Left ventricle myocardium inferior (tissue), 1 donor: ENCODE measurements at regions not wholly inside any gene's neighbourhood (a gene's known extent, or its start where the extent isn't known, plus 50 kb on each side); places are given as distances from the start of the nearest gene placed in this dataset.

Experiments
- DNase-seq: peaks from one replicate; pipeline ENCODE4 v3.0.0-alpha.2; 2020
- H3K27ac ChIP-seq: fragments of 200-600 bp; replicated peaks from 2 replicates; pipeline ENCODE4 v1.8.0; 2021
- H3K27me3 ChIP-seq: fragments of 200-600 bp; 2 replicates; pipeline ENCODE4 v1.8.0; 2021; ENCODE audit warnings: low read depth
- H3K36me3 ChIP-seq: fragments of 200-600 bp; 2 replicates; pipeline ENCODE4 v1.8.0; 2021
- H3K4me1 ChIP-seq: fragments of 200-600 bp; 2 replicates; pipeline ENCODE4 v1.8.0; 2021
- H3K4me3 ChIP-seq: fragments of 200-600 bp; 2 replicates; pipeline ENCODE4 v1.8.0; 2021; ENCODE audit warnings: mild to moderate bottlenecking, moderate library complexity
- H3K9me3 ChIP-seq: fragments of 200-600 bp; replicated peaks from 2 replicates; pipeline ENCODE4 v1.8.0; 2021
- CTCF ChIP-seq: fragments of 200-600 bp; IDR thresholded peaks from 2 replicates; pipeline ENCODE4 v1.8.0; 2021; ENCODE audit warnings: antibody characterized with exemption, mild to moderate bottlenecking, borderline replicate concordance
- intact Hi-C: fragments of 100-400 bp; cut with micrococcal nuclease; formaldehyde crosslinking; loops from one replicate; pipeline ENCODE4 v1.11.0; 2022
- donor health status: DM: no; HTN: yes; CAD: no; lungs with severe emphysema.

- H3K27me3 ChIP-seq: peaks cover 40% of the 10 kb centered on the region
- H3K4me3 ChIP-seq: no peak overlapping the region
- H3K36me3 ChIP-seq: no peaks in the 10 kb centered on the region
- DNase-seq: no peak
- TF ChIP-seq CTCF: no peak
- peaks cover 9% of the 10 kb centered on the region for H3K4me1 ChIP-seq
- peak overlapping the region; percentile 69 for H3K27ac ChIP-seq
- H3K9me3 ChIP-seq: no peaks in the 10 kb centered on the region
- intact Hi-C loops: no loop called here
Measured at GRCh38 chr15:69810431-69811354, 287.0 kb downstream of the TLE3 start.

- H3K4me1 ChIP-seq: peaks cover 9% of the 10 kb centered on the region
- no peaks in the 10 kb centered on the region for H3K36me3 ChIP-seq
- H3K4me3 ChIP-seq: no peak overlapping the region
- H3K27me3 ChIP-seq: peaks cover 33% of the 10 kb centered on the region
- H3K27ac ChIP-seq: no peak overlapping the region
- H3K9me3 ChIP-seq: no peaks in the 10 kb centered on the region
- DNase-seq: no peak
- no peak for TF ChIP-seq CTCF
- intact Hi-C loops: no loop called here
Measured at GRCh38 chr15:69812861-69813261, 284.9 kb downstream of the TLE3 start.

GRCh38 chr15:69813881-69814280, 283.8 kb downstream of the TLE3 start:
- Histone ChIP-seq H3K4me1 (peaks cover 9% of the 10 kb centered on the region), H3K36me3 (no peaks in the 10 kb centered on the region), H3K27ac (no peak overlapping the region), H3K27me3 (peaks cover 43% of the 10 kb centered on the region), H3K9me3 (no peaks in the 10 kb centered on the region), H3K4me3 (no peak overlapping the region)
- DNase-seq: no peak
- TF ChIP-seq CTCF: no peak
- intact Hi-C loops: no loop called here

GRCh38 chr15:69814932-69815331, 282.8 kb downstream of the TLE3 start:
- Histone ChIP-seq H3K9me3 (no peaks in the 10 kb centered on the region), H3K27ac (no peak overlapping the region), H3K4me1 (peaks cover 9% of the 10 kb centered on the region), H3K4me3 (no peak overlapping the region), H3K36me3 (no peaks in the 10 kb centered on the region), H3K27me3 (peaks cover 53% of the 10 kb centered on the region)
- DNase-seq: no peak
- intact Hi-C loops: no loop called here
- TF ChIP-seq CTCF: no peak

GRCh38 chr15:69815793-69816192, 281.9 kb downstream of the TLE3 start:
- Histone ChIP-seq H3K36me3 (no peaks in the 10 kb centered on the region), H3K4me3 (no peak overlapping the region), H3K27me3 (peaks cover 59% of the 10 kb centered on the region), H3K27ac (no peak overlapping the region), H3K4me1 (peaks cover 5% of the 10 kb centered on the region), H3K9me3 (no peaks in the 10 kb centered on the region)
- no peak for DNase-seq
- intact Hi-C loops: no loop called here
- TF ChIP-seq CTCF: no peak
